Small intestine (tissue), 7 donors: ENCODE measurements at regions not wholly inside any gene's neighbourhood (a gene's known extent, or its start where the extent isn't known, plus 50 kb on each side); places are given as distances from the start of the nearest gene placed in this dataset.

Experiments used
- DNase-seq, 2 donors: peaks; one replicate each; pipeline versions ENCODE4 v3.0.0 to v3.0.0-alpha.2; 2013
- FAIRE-seq: peaks from 2 replicates; lab custom pipeline; 2012; peaks lifted over from hg19 to GRCh38; lab: Jason Lieb, UNC
- H3K27ac ChIP-seq, 3 donors: one replicate each; pipeline ENCODE4 v1.5.1; 2013; ENCODE audit warnings: low read length in 2 of 3, mild to moderate bottlenecking in 2 of 3, control low read depth in 1 of 3, inconsistent platforms in 1 of 3, low read depth in 1 of 3, moderate library complexity in 1 of 3
- H3K27me3 ChIP-seq, 3 donors: one replicate each; pipeline ENCODE4 v1.6.1; 2013; ENCODE audit warnings: low read length in 3 of 3, inconsistent platforms in 1 of 3; ENCODE audit not compliant: control insufficient read depth in 3 of 3, insufficient read depth in 3 of 3
- H3K36me3 ChIP-seq, 3 donors: one replicate each; pipeline ENCODE4 v1.6.1; 2013; ENCODE audit warnings: low read length in 3 of 3, inconsistent platforms in 1 of 3, low read depth in 1 of 3, mild to moderate bottlenecking in 1 of 3, moderate library complexity in 1 of 3; ENCODE audit not compliant: control insufficient read depth in 3 of 3, insufficient read depth in 2 of 3
- H3K4me1 ChIP-seq, 3 donors: one replicate each; pipeline ENCODE4 v1.6.1; 2013; ENCODE audit warnings: low read length in 2 of 3, inconsistent platforms in 1 of 3, low read depth in 1 of 3, mild to moderate bottlenecking in 1 of 3, moderate library complexity in 1 of 3; ENCODE audit not compliant: control insufficient read depth in 3 of 3, insufficient read depth in 2 of 3
- H3K4me3 ChIP-seq, 3 donors: one replicate each; pipeline ENCODE4 v1.5.1; 2013; ENCODE audit warnings: low read length in 3 of 3, control low read depth in 1 of 3, inconsistent platforms in 1 of 3, low read depth in 1 of 3, mild to moderate bottlenecking in 1 of 3, moderate library complexity in 1 of 3
- H3K9me3 ChIP-seq, 2 donors: one replicate each; pipeline ENCODE4 v1.6.1; 2013; ENCODE audit warnings: low read depth in 1 of 2, low read length in 1 of 2; ENCODE audit not compliant: control insufficient read depth in 2 of 2, insufficient read depth in 1 of 2
- WGBS, 3 donors: extraction: QIAGEN DNeasy Blood & Tissue Kit; methylation state at CpG; one replicate each; pipeline ENCODE4 v1.1.7; 2013; 5-methylcytosine and 5-hydroxymethylcytosine counted together
- donor health status: healthy with polysubstance abuse.
- donor health status: control.
- donor health status: control.
- donor health status: Bipolar disorder and iron deficiency.
- donor health status: healthy.

DNA sequence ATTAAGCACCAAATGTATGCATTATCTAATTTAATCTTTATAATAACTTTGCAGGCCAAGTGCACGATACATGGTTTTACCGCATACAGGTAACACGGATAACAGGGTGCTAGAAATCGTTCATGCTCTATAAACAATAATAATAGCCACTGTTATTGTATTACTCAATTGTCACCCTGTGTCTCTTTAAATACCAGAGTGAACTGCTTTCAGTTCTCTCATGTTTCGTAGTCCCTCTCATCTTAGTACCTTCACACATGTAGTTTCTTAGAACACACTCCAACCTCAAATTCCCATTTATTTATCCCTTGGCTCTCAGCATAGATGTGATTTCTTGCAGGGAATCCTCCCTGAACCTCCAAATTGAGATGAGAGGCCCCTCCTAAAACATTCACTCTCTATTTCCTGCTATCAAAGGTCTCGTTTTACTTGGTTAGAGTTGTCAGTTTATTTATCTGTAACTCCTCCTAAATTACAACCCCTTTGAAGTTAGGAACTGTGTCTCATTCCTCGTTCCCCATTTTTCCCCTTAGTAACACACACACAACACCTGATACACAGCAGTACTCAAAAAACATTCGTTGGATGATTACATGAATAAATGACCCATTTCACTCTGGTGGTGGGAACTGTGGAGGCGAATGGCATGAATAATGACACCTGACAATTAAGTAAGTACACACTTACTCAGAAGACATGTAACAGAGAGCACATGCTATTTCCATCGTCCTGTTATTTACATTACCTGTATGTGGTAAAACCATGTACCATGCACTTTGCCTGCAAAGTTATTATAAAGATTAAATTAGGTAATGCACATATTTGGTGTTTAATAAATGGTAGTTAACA lies 134.6 kb downstream of the BTG1 start:
- FAIRE-seq (no peak), DNase-seq (no peak)
- no peaks in the 10 kb centered on the region for H3K27me3 ChIP-seq
- H3K4me1 ChIP-seq: peaks cover 0 to 14% (median 6%) of the 10 kb centered on the region in 3 donors
- no peak overlapping the region for H3K27ac ChIP-seq
- 51 to 61% (median 52%) methylated on average over 10 of the region's 10 CpGs for WGBS, 3 donors
- H3K36me3 ChIP-seq: no peaks in the 10 kb centered on the region
- H3K9me3 ChIP-seq: no peaks in the 10 kb centered on the region
- no peak overlapping the region for H3K4me3 ChIP-seq

DNA sequence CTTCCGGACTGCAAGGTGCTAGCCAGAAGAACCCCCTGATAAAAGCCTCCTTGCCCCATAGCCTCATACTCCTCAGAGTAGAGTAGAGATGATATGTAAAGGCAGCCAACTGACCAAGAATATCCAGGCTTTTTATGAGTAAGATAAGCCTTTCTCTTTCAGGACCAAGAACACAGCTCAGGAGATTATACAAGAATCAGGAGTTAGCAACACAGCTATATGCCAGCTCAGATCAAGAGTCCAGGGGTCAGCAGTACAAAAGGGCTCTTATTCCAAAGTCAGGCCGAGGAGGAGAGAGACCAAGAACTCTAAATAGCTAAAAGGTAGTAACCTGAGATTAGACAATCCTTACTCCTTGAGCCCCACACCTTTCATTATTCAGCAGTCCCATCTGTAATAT lies 135.3 kb downstream of the BTG1 start:
- Histone ChIP-seq H3K36me3 (no peaks in the 10 kb centered on the region), H3K4me1 (peaks cover 0 to 14% (median 6%) of the 10 kb centered on the region in 3 donors), H3K27ac (peak overlapping the region in 1 of 3 donors; percentile 28), H3K9me3 (no peaks in the 10 kb centered on the region), H3K27me3 (no peaks in the 10 kb centered on the region), H3K4me3 (no peak overlapping the region)
- DNase-seq: peak; percentile 65 to 85
- WGBS, 3 donors: 35 to 79% (median 64%) methylated on average over 2 of the region's 2 CpGs
- no peak for FAIRE-seq

DNA sequence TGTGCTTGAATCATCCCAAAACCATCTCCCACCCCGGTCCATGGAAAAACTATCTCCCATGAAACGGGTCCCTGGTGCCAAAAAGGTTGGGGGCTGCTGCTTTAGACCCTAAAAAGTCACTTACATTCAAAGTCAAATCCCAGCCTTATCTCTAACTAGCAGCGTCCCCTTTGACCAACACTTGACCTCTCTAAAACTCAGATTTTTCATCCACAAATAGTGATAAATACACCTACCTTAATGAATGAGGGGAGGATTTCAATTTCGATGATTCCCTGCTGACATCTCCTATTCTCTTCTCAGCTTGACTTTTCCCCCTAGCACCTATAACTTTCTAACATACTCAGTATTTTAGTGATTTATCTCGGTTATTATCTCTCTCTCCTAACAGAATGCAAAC lies 137.3 kb downstream of the BTG1 start:
- Histone ChIP-seq H3K27me3 (no peaks in the 10 kb centered on the region), H3K9me3 (no peaks in the 10 kb centered on the region), H3K36me3 (no peaks in the 10 kb centered on the region), H3K27ac (no peak overlapping the region), H3K4me1 (peaks cover 0 to 20% (median 6%) of the 10 kb centered on the region in 3 donors), H3K4me3 (no peak overlapping the region)
- FAIRE-seq (no peak), DNase-seq (no peak)
- 91 to 98% (median 92%) methylated on average over 5 of the region's 5 CpGs for WGBS, 3 donors

DNA sequence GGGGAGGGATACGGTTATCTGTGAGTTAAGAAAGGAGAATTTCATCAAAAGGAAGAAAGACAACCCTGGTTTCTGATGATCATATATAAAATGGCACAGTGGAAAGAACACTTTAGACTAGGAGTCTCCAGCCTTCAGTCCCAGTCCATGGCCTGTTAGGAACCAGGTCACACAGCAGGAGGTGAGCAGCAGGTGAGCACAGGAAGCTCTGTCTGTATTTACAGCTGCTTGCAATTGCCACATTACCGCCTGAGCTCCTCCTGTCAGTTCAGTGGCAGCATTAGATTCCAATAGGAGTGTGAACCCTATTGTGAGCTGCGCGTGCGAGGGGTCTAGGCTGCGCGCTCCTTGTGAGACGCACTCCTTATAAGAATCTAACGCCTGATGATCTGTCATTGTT lies 137.9 kb downstream of the BTG1 start:
- no peak overlapping the region for H3K4me3 ChIP-seq
- H3K36me3 ChIP-seq: no peaks in the 10 kb centered on the region
- H3K4me1 ChIP-seq: peaks cover 0 to 21% (median 6%) of the 10 kb centered on the region in 3 donors
- DNase-seq (no peak), FAIRE-seq (no peak)
- H3K9me3 ChIP-seq: no peaks in the 10 kb centered on the region
- H3K27ac ChIP-seq: no peak overlapping the region
- 96 to 97% (median 96%) methylated on average over 9 of the region's 9 CpGs for WGBS, 3 donors
- H3K27me3 ChIP-seq: no peaks in the 10 kb centered on the region

DNA sequence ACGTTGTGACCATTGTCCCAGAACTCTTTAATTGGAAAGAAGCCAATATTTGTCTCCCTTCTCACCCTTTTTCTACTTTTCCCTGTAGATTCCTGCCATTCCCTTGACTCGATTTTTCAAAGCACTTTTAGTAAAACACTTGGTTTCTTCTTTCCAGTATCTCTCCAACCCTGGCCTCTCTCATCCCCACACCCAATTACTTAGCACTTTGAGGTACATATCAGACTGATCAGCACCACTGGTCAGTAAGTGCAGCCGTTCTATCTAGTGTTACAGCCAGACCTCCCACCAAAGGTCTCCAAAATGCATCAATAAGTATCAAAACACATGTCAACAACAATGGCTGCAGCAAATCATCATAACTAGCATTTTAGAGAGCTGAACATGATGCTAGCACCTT lies 141.9 kb downstream of the BTG1 start:
- no peak overlapping the region for H3K4me3 ChIP-seq
- DNase-seq (no peak), FAIRE-seq (no peak)
- H3K27me3 ChIP-seq: no peaks in the 10 kb centered on the region
- no peak overlapping the region for H3K27ac ChIP-seq
- H3K9me3 ChIP-seq: peaks cover 0 to 4% of the 10 kb centered on the region in 2 donors
- H3K4me1 ChIP-seq: peaks cover 0 to 11% (median 0%) of the 10 kb centered on the region in 3 donors
- H3K36me3 ChIP-seq: no peaks in the 10 kb centered on the region
- WGBS, 3 donors: 55 to 62% (median 59%) methylated on average over 3 of the region's 3 CpGs

DNA sequence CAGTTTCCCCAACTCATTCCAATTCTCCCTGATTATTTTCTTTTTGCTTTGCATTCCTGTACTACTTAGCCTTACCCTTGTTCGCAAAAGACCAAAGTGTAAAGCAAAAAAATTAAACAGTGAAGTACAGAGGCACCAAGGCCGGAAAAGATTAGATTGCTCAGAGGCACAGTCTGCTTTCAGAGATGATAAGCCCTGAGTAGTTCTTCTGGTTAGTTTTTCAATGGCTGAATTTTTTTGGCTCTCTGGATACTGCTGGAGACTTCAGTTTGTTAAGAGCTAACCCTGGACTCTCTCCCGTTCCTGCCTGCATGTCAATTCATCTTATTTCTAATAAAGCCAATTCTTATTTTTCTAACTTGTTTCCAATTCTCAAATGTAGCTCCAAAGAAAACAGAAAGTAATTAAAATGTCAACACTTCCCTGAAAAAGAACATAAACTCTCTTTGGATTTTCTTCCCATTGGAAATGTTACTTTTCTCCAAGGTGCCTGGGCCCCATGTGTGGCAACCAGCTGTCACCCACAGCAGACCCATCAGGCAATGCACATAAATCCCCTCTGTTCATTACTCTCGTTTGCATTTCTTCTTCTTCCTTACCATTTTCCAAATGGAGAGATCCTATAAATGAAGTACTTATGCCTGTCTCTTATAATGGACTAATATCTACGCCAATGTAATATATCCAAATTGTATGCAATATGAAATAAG lies 142.8 kb downstream of the BTG1 start:
- Histone ChIP-seq H3K36me3 (no peaks in the 10 kb centered on the region), H3K27ac (no peak overlapping the region), H3K4me1 (peaks cover 0 to 11% (median 0%) of the 10 kb centered on the region in 3 donors), H3K27me3 (no peaks in the 10 kb centered on the region), H3K9me3 (peaks cover 0 to 4% of the 10 kb centered on the region in 2 donors), H3K4me3 (no peak overlapping the region)
- DNase-seq: peak; percentile 39 to 45
- WGBS, 3 donors: 39 to 55% (median 52%) methylated on average over 5 of the region's 5 CpGs
- no peak for FAIRE-seq

DNA sequence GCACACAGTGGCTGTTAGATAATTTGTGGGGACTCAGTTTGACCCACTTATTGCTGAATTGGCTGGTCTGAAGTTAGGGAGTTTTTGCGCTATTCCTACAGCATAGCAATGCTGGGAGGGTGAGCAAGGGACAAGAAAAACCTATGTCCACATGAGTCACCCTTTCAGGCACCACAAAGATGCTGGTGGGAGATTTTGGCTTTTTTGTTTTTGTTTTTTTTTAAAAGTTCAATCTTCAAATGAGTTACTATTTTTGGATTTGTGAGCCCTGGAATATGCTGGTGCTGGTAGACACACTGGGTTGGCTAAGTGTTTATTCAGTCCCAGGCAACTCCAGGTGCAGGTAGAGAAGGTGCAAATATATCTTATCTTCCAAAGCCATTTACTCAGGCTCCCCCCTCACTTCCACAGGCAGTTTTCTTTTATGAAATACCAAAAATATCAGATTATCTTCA lies 143.4 kb downstream of the BTG1 start:
- Histone ChIP-seq H3K4me3 (no peak overlapping the region), H3K27ac (no peak overlapping the region), H3K4me1 (peaks cover 0 to 11% (median 0%) of the 10 kb centered on the region in 3 donors), H3K27me3 (no peaks in the 10 kb centered on the region), H3K36me3 (no peaks in the 10 kb centered on the region), H3K9me3 (peaks cover 0 to 4% of the 10 kb centered on the region in 2 donors)
- WGBS, 3 donors: 93 to 96% (median 96%) methylated on average over 1 of the region's 1 CpG
- no peak for DNase-seq
- no peak for FAIRE-seq

DNA sequence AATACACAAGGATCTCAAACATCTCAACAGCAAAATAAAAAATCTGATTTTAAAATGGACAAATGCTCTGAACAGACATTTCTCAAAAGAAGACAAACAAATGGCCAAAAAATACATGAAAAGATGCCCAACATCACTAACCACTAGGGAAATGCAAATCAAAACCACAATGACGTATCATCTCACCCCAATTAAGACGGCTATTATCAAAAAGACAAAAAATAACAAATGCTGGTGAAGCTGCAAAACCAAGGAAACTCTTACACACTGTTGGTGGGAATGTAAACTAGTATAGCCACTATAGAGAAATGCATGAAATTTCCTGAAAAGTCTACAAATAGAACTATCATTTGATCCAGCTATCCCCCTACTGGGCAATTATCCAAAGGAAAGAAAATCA lies 145.0 kb downstream of the BTG1 start:
- Histone ChIP-seq H3K27me3 (no peaks in the 10 kb centered on the region), H3K9me3 (peaks cover 0 to 4% of the 10 kb centered on the region in 2 donors), H3K27ac (no peak overlapping the region), H3K4me3 (no peak overlapping the region), H3K36me3 (no peaks in the 10 kb centered on the region), H3K4me1 (peaks cover 0 to 11% (median 0%) of the 10 kb centered on the region in 3 donors)
- WGBS, 3 donors: 70 to 93% (median 83%) methylated on average over 2 of the region's 2 CpGs
- no peak for FAIRE-seq
- DNase-seq: peak in 1 of 2 donors; percentile 16
